DND-41 (cell line): ENCODE measurements at regions not wholly inside any gene's neighbourhood (a gene's known extent, or its start where the extent isn't known, plus 50 kb on each side); places are given as distances from the start of the nearest gene placed in this dataset.

Experiments used
- EZH2 ChIP-seq: IDR thresholded peaks from 3 replicates; pipeline ENCODE4 v1.6.1; 2012; ENCODE audit warnings: borderline replicate concordance, low read depth, mild to moderate bottlenecking, moderate library complexity, low read length, inconsistent platforms; ENCODE audit not compliant: severe bottlenecking
- TF ChIP-seq, protein P1 (sequence below): IDR thresholded peaks from 2 replicates; pipeline ENCODE4 v1.5.1; 2012; ENCODE audit warnings: borderline replicate concordance, low read length, moderate library complexity, mild to moderate bottlenecking; ENCODE audit not compliant: poor library complexity, severe bottlenecking; ENCODE audit errors: extremely low read depth

DNA sequence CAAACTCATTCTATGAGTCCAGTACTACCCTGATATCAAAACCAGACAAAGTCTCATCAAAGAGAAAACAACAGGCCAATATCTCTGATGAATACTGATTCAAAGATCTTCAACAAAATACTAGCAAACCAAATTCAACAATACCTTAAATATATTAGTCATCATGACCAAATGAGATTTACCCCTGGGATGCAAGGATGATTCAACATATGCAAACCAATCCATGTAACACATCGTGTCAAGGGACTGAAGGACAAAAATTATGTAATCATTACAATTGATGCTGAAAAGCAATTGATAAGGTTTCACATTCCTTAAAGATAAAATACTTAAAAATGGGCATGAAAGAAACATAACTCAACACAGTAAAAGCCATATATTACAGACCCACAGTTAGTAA, 1476.9 kb downstream of the SI start:
- TF ChIP-seq, protein P1, sequence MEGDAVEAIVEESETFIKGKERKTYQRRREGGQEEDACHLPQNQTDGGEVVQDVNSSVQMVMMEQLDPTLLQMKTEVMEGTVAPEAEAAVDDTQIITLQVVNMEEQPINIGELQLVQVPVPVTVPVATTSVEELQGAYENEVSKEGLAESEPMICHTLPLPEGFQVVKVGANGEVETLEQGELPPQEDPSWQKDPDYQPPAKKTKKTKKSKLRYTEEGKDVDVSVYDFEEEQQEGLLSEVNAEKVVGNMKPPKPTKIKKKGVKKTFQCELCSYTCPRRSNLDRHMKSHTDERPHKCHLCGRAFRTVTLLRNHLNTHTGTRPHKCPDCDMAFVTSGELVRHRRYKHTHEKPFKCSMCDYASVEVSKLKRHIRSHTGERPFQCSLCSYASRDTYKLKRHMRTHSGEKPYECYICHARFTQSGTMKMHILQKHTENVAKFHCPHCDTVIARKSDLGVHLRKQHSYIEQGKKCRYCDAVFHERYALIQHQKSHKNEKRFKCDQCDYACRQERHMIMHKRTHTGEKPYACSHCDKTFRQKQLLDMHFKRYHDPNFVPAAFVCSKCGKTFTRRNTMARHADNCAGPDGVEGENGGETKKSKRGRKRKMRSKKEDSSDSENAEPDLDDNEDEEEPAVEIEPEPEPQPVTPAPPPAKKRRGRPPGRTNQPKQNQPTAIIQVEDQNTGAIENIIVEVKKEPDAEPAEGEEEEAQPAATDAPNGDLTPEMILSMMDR: no peak
- TF ChIP-seq EZH2: no peak
